ENCODE measurements at regions not wholly inside any gene's neighbourhood (a gene's known extent, or its start where the extent isn't known, plus 50 kb on each side); places are given as distances from the start of the nearest gene placed in this dataset.
"Not testable (repeated sequence)": the region's sequence is repeated elsewhere in the genome, so short reads cannot be mapped to it uniquely, and the experiment has no call there.

- not testable (repeated sequence) for DNase-seq (ENCODE audit: extremely low read depth, low read depth)
These were observed 85.6 kb upstream of the TSLP start for GRCh38 chr5:110985882-110986281.

GRCh38 chr5:110987573-110987972, 83.9 kb upstream of the TSLP start:
- DNase-seq (ENCODE audit: extremely low read depth, low read depth) = not testable (repeated sequence)

- DNase-seq (ENCODE audit: extremely low read depth, low read depth) = no peak
These were observed 74.8 kb upstream of the TSLP start for GRCh38 chr5:110996742-110997141.

- no peak for DNase-seq (ENCODE audit: extremely low read depth, low read depth)
These were observed 69.5 kb upstream of the TSLP start for GRCh38 chr5:111002036-111002435.

DNA sequence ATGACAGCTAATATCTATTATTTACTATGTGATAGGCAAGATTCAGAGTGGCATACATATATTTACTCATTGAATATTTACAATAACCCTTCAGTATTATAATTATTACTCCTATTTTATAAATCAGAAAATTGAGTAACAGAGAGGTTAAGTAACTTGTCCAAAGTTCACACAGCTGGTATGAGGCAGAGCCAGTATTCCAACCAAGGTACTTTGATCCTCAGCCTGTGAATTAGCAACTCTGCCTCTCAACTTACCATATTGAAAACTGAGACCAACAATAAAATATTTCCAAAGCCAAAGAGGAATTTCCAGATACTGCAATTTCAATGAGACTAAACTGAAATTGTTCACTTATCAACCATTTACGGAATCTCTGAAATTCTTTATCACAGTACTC, 67.9 kb upstream of the TSLP start:
- DNase-seq (ENCODE audit: extremely low read depth, low read depth) = no peak

- DNase-seq (ENCODE audit: extremely low read depth, low read depth) = no peak
These were observed 67.2 kb upstream of the TSLP start for GRCh38 chr5:111004291-111004690.

DNA sequence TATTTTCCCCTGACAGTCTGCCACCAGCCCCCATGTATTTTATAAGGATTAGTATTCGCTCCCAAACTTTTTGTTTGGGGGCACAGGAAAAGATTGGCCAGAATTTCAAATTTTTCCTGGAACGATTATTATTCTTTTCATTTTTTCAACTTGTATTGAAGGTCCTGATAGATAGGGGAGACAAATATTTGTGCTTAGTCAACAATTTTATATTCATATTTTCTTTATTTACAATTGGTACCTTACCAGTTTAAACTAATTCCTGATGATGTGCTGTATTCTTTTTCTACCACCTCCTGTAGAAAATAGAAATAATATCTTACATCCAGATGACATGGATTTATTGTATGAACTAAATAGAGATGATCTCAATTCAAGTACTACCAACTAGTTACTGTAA, 60.7 kb upstream of the TSLP start:
- DNase-seq (ENCODE audit: extremely low read depth, low read depth) = no peak

DNA sequence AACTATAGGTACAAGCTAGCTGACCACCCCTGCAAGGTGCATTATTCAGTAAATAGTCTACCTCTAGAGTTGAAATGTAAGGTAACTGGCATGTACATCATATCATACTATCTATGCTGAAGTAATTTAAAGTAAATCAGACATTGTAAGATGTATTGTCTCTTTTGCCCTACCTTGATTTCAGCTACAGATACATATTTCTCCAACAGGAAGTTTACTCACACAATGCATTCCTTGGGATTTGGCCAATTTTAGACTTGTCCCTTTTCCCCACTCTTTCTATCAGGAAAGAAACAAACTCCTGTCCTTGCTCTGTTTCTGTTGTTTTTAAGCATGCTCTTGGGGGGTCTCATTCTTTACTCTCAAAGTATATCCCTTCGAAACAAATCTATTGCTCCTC, 58.5 kb upstream of the TSLP start:
- DNase-seq (ENCODE audit: extremely low read depth, low read depth) = no peak

GRCh38 chr5:111016801-111017200, 54.7 kb upstream of the TSLP start:
- DNase-seq (ENCODE audit: extremely low read depth, low read depth) = no peak

- no peak for DNase-seq (ENCODE audit: extremely low read depth, low read depth)
These were observed 53.8 kb upstream of the TSLP start for GRCh38 chr5:111017731-111018130.
